Effector memory CD4-positive, alpha-beta T cell (primary cell): ENCODE measurements at regions not wholly inside any gene's neighbourhood (a gene's known extent, or its start where the extent isn't known, plus 50 kb on each side); places are given as distances from the start of the nearest gene placed in this dataset.

ENCODE experiments used
- DNase-seq, 3 donors: peaks; one replicate each; pipeline ENCODE4 v3.0.0-alpha.2; 2020
- H3K27ac ChIP-seq: 2 replicates; pipeline ENCODE4 v1.7.0; 2013; ENCODE audit warnings: mild to moderate bottlenecking, low read length, moderate library complexity; ENCODE audit not compliant: insufficient read depth, poor library complexity, severe bottlenecking
- H3K27me3 ChIP-seq: replicated peaks from 2 replicates; pipeline ENCODE4 v1.7.0; 2013; ENCODE audit warnings: mild to moderate bottlenecking, low read length; ENCODE audit not compliant: insufficient read depth, control insufficient read depth, poor library complexity, severe bottlenecking
- H3K36me3 ChIP-seq: 2 replicates; pipeline ENCODE4 v1.7.0; 2013; ENCODE audit warnings: mild to moderate bottlenecking, low read length, moderate library complexity; ENCODE audit not compliant: control insufficient read depth, insufficient read depth
- H3K4me1 ChIP-seq: 2 replicates; pipeline ENCODE4 v1.7.0; 2013; ENCODE audit warnings: low read length, mild to moderate bottlenecking; ENCODE audit not compliant: control insufficient read depth, insufficient read depth, poor library complexity, severe bottlenecking
- H3K4me3 ChIP-seq: 2 replicates; pipeline ENCODE4 v1.7.0; 2013; ENCODE audit warnings: low read length, low read depth, mild to moderate bottlenecking; ENCODE audit not compliant: insufficient read depth, poor library complexity, severe bottlenecking
- H3K9me3 ChIP-seq: 2 replicates; pipeline ENCODE4 v1.7.0; 2013; ENCODE audit warnings: mild to moderate bottlenecking, low read length, moderate library complexity; ENCODE audit not compliant: control insufficient read depth

GRCh38 chr3:66706890-66707289 lies 206.1 kb upstream of the LRIG1 start:
- DNase-seq = no peak
- Histone ChIP-seq H3K4me3 (no peak overlapping the region), H3K27ac (no peak overlapping the region), H3K36me3 (no peaks in the 10 kb centered on the region), H3K27me3 (no peaks in the 10 kb centered on the region), H3K9me3 (no peaks in the 10 kb centered on the region), H3K4me1 (no peaks in the 10 kb centered on the region)

GRCh38 chr3:66709532-66709931 lies 208.7 kb upstream of the LRIG1 start:
- H3K36me3 ChIP-seq = no peaks in the 10 kb centered on the region
- DNase-seq = no peak
- H3K4me3 ChIP-seq = no peak overlapping the region

GRCh38 chr3:66712210-66712609 lies 211.4 kb upstream of the LRIG1 start:
- no peaks in the 10 kb centered on the region for H3K9me3 ChIP-seq
- no peak for DNase-seq
- H3K27me3 ChIP-seq = no peaks in the 10 kb centered on the region
- H3K27ac ChIP-seq = no peak overlapping the region
- H3K4me3 ChIP-seq = no peak overlapping the region
- no peaks in the 10 kb centered on the region for H3K4me1 ChIP-seq
- no peaks in the 10 kb centered on the region for H3K36me3 ChIP-seq

More at GRCh38 chr3:66709532-66709931, 208.7 kb upstream of the LRIG1 start:
- H3K4me1 ChIP-seq = no peaks in the 10 kb centered on the region
- H3K27ac ChIP-seq = no peak overlapping the region
- no peaks in the 10 kb centered on the region for H3K27me3 ChIP-seq
- H3K9me3 ChIP-seq = no peaks in the 10 kb centered on the region

- Histone ChIP-seq H3K27ac (no peak overlapping the region), H3K9me3 (no peaks in the 10 kb centered on the region), H3K27me3 (no peaks in the 10 kb centered on the region), H3K4me1 (no peaks in the 10 kb centered on the region), H3K4me3 (no peak overlapping the region), H3K36me3 (no peaks in the 10 kb centered on the region)
- DNase-seq = no peak
These were observed 213.1 kb upstream of the LRIG1 start for GRCh38 chr3:66713921-66714320.

GRCh38 chr3:66715806-66716205 lies 215.0 kb upstream of the LRIG1 start:
- Histone ChIP-seq H3K4me3 (no peak overlapping the region), H3K4me1 (no peaks in the 10 kb centered on the region), H3K9me3 (no peaks in the 10 kb centered on the region), H3K27me3 (no peaks in the 10 kb centered on the region), H3K27ac (no peak overlapping the region), H3K36me3 (no peaks in the 10 kb centered on the region)
- no peak for DNase-seq

- Histone ChIP-seq H3K27ac (no peak overlapping the region), H3K27me3 (no peaks in the 10 kb centered on the region), H3K9me3 (no peaks in the 10 kb centered on the region), H3K4me1 (no peaks in the 10 kb centered on the region), H3K4me3 (no peak overlapping the region), H3K36me3 (no peaks in the 10 kb centered on the region)
- no peak for DNase-seq
These were observed 217.0 kb upstream of the LRIG1 start for GRCh38 chr3:66717806-66718205.

GRCh38 chr3:66719796-66720356 lies 219.1 kb upstream of the LRIG1 start:
- H3K36me3 ChIP-seq = no peaks in the 10 kb centered on the region
- H3K4me3 ChIP-seq = no peak overlapping the region
- no peaks in the 10 kb centered on the region for H3K9me3 ChIP-seq
- H3K4me1 ChIP-seq = no peaks in the 10 kb centered on the region
- no peak overlapping the region for H3K27ac ChIP-seq
- no peak for DNase-seq
- no peaks in the 10 kb centered on the region for H3K27me3 ChIP-seq

- H3K4me3 ChIP-seq = no peak overlapping the region
These were observed 219.7 kb upstream of the LRIG1 start for GRCh38 chr3:66720508-66720907.

GRCh38 chr3:66722675-66723074 lies 221.9 kb upstream of the LRIG1 start:
- DNase-seq = no peak
- Histone ChIP-seq H3K4me1 (no peaks in the 10 kb centered on the region), H3K36me3 (no peaks in the 10 kb centered on the region), H3K27ac (no peak overlapping the region), H3K27me3 (no peaks in the 10 kb centered on the region), H3K9me3 (no peaks in the 10 kb centered on the region), H3K4me3 (no peak overlapping the region)

More at GRCh38 chr3:66720508-66720907, 219.7 kb upstream of the LRIG1 start:
- no peaks in the 10 kb centered on the region for H3K27me3 ChIP-seq
- no peaks in the 10 kb centered on the region for H3K4me1 ChIP-seq
- no peaks in the 10 kb centered on the region for H3K36me3 ChIP-seq
- H3K9me3 ChIP-seq = no peaks in the 10 kb centered on the region
- DNase-seq = no peak
- no peak overlapping the region for H3K27ac ChIP-seq

- Histone ChIP-seq H3K27me3 (no peaks in the 10 kb centered on the region), H3K27ac (no peak overlapping the region), H3K9me3 (no peaks in the 10 kb centered on the region), H3K36me3 (no peaks in the 10 kb centered on the region), H3K4me3 (no peak overlapping the region), H3K4me1 (no peaks in the 10 kb centered on the region)
- DNase-seq = no peak
These were observed 222.4 kb upstream of the LRIG1 start for GRCh38 chr3:66723231-66723630.
